Esophagus muscularis mucosa (tissue), 4 donors: ENCODE measurements at regions not wholly inside any gene's neighbourhood (a gene's known extent, or its start where the extent isn't known, plus 50 kb on each side); places are given as distances from the start of the nearest gene placed in this dataset.

Experiments
- CTCF ChIP-seq, 3 experiments: fragments of 200-600 bp in 2 of 3; fragments of 450-650 bp in 1 of 3; sonication (generic) in 2 of 3; IDR thresholded peaks; one replicate each; pipeline ENCODE4 v1.5.1; 2017 to 2019; ENCODE audit warnings: antibody characterized with exemption in 3 of 3, mild to moderate bottlenecking in 2 of 3, moderate library complexity in 1 of 3
- EP300 ChIP-seq: sonication (generic); formaldehyde crosslinking; IDR thresholded peaks from one replicate; pipeline ENCODE4 v1.6.1; 2017; ENCODE audit warnings: antibody characterized with exemption
- POLR2A ChIP-seq: fragments of 450-650 bp; IDR thresholded peaks from one replicate; pipeline ENCODE4 v1.6.1; 2017; ENCODE audit warnings: antibody characterized with exemption, moderate library complexity, mild to moderate bottlenecking, low read depth
- POLR2AphosphoS5 ChIP-seq, 2 donors: sonication (generic); formaldehyde crosslinking; IDR thresholded peaks; one replicate each; pipeline ENCODE4 v1.6.1; 2017; ENCODE audit warnings: antibody characterized with exemption in 2 of 2

GRCh38 chr10:33808475-33808874 is 474.0 kb upstream of the NRP1 start:
- no peak for TF ChIP-seq CTCF (IDR thresholded peaks at IDR 0.05)
- no peak for TF ChIP-seq POLR2A
- no peak for TF ChIP-seq POLR2AphosphoS5 (IDR thresholded peaks at IDR 0.05)
- TF ChIP-seq EP300 = no peak
